Activated T-cell treated with anti-CD3 and anti-CD28 coated beads for 24 hours (primary cell): ENCODE measurements at regions not wholly inside any gene's neighbourhood (a gene's known extent, or its start where the extent isn't known, plus 50 kb on each side); places are given as distances from the start of the nearest gene placed in this dataset.
A peak's percentile ranks its signal among the peaks of the same experiment; 100 is the strongest.
"Not testable (repeated sequence)": the region's sequence is repeated elsewhere in the genome, so short reads cannot be mapped to it uniquely, and the experiment has no call there.

Experiments
- DNase-seq: peaks from one replicate; pipeline ENCODE4 v3.0.0-alpha.2; 2020; ENCODE audit warnings: low read depth

GRCh38 chr14:71396050-71396677, 488.9 kb downstream of the PCNX1 start:
- DNase-seq: no peak

GRCh38 chr14:71397371-71397770, 490.1 kb downstream of the PCNX1 start:
- no peak for DNase-seq

- DNase-seq: no peak
Measured at GRCh38 chr14:71398450-71398849, 491.2 kb downstream of the PCNX1 start.

GRCh38 chr14:71399057-71399487, 491.8 kb downstream of the PCNX1 start:
- DNase-seq: no peak

GRCh38 chr14:71400871-71401321, 493.6 kb downstream of the PCNX1 start:
- no peak for DNase-seq

GRCh38 chr14:71402415-71402814, 495.2 kb downstream of the PCNX1 start:
- DNase-seq: not testable (repeated sequence)

GRCh38 chr14:71403656-71404055, 496.4 kb downstream of the PCNX1 start:
- peak; percentile 16 for DNase-seq

- no peak for DNase-seq
Measured at GRCh38 chr14:71405676-71406075, 498.4 kb downstream of the PCNX1 start.

- DNase-seq: no peak
Measured at GRCh38 chr14:71408362-71409030, 501.2 kb downstream of the PCNX1 start.

- no peak for DNase-seq
Measured at GRCh38 chr14:71410578-71411284, 503.5 kb downstream of the PCNX1 start.

- no peak for DNase-seq
Measured at GRCh38 chr14:71411285-71411595, 504.0 kb downstream of the PCNX1 start.

- no peak for DNase-seq
Measured at GRCh38 chr14:71411738-71412137, 504.5 kb downstream of the PCNX1 start.

- no peak for DNase-seq
Measured at GRCh38 chr14:71414631-71415403, 507.6 kb downstream of the PCNX1 start.

- DNase-seq: no peak
Measured at GRCh38 chr14:71415404-71415690, 508.1 kb downstream of the PCNX1 start.

- no peak for DNase-seq
Measured at GRCh38 chr14:71416392-71416791, 509.1 kb downstream of the PCNX1 start.

GRCh38 chr14:71418532-71419245, 511.4 kb downstream of the PCNX1 start:
- no peak for DNase-seq

GRCh38 chr14:71423481-71423880, 508.7 kb upstream of the RGS6 start:
- no peak for DNase-seq

GRCh38 chr14:71424941-71425340, 507.3 kb upstream of the RGS6 start:
- DNase-seq: no peak

- no peak for DNase-seq
Measured at GRCh38 chr14:71426001-71426400, 506.2 kb upstream of the RGS6 start.

GRCh38 chr14:71429902-71430301, 502.3 kb upstream of the RGS6 start:
- DNase-seq: no peak

GRCh38 chr14:71430321-71430677, 501.9 kb upstream of the RGS6 start:
- DNase-seq: no peak

- no peak for DNase-seq
Measured at GRCh38 chr14:71430678-71431376, 501.4 kb upstream of the RGS6 start.
